ENCODE measurements at regions not wholly inside any gene's neighbourhood (a gene's known extent, or its start where the extent isn't known, plus 50 kb on each side); places are given as distances from the start of the nearest gene placed in this dataset.

DNA sequence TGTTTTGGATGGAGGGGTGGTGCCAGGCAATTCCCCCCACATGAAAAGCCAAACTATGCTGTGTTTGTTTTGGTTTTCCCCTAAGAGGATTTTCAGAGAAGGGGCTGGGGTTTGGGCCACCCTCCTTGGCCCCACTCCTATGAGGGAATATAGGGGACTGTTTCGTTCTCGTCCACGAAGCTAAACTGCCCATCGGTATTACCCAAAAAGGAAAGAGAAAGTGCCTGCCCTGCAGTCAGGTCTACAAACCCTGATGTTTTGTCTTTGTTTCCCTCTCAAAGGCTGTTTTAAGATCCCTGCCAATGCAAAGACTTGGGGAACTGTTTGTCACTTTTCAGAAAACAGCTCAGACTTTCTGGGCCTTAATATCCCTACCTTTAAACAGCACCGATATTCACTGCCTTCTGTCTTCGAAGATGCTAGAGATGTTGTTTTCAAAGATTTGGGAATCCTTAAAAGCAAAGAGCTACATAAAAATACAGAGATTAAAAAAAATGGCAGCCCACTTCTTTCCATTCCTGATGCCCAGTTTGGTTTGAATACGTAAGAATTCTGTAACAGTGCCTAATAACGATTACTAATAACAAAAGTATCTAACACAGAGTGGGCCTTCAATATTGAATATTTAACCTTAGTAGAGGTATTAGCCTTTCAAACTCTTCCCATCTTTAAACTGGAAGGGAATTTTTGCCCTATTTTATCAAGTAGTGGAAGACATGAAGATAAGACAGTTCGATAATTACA lies 518.4 kb downstream of the MED13L start:
- no peak for DNase-seq

GRCh38 chr12:115758183-115758582 lies 519.3 kb downstream of the MED13L start:
- no peak for DNase-seq

GRCh38 chr12:115756804-115757203 lies 520.7 kb downstream of the MED13L start:
- DNase-seq: no peak

DNA sequence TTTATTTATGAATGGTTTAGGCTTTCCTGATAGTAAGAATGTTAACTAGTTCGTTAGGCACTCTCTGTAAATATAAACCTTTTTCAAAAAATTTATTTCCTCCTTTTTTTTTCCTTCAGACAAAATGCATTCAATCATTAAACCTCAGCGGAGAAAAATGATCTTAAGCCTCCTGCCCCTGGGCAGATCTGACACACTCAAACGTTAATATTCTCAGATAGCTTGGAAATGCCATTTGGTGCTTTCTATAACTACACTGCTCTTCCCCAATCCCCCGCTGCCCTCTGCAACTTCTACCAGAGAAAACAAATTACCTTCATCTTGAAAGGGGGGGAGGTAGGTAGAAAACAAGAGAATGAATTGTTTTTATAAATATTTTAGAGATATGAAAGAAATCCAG lies 521.2 kb downstream of the MED13L start:
- no peak for DNase-seq

- no peak for DNase-seq
Measured at GRCh38 chr12:115755725-115756085, 521.8 kb downstream of the MED13L start.

DNA sequence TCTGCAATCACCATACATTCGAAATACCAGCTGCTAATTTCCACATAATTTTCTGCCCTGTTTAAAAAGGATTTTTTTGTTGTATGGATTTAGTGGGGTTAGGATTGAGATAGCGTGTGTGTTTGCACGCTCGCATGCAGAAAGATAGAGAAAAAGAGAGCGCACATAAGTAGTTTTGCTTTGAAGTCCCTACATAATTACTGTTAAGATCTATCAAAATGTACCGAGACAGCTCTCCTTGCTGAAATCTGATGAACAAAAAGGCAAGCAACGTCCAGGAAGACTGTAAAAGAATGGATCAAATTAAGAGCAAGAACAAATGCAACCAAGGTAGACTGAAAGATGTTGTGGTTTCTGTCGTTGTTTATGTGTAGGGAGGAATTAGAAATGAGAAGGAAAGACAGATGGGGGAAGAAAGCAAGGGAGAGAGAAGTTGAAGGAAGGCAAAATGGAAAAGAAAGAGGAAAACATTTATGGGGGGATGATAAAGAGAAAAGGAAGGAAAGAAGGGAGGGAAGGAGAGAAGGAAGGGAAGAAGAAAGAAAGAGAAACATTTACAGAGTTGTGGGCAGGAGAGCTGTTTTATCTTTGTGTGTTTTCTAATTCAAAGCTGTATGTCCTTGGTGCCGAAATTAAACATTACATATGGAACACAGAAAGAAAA lies 522.3 kb downstream of the MED13L start:
- DNase-seq: no peak

DNA sequence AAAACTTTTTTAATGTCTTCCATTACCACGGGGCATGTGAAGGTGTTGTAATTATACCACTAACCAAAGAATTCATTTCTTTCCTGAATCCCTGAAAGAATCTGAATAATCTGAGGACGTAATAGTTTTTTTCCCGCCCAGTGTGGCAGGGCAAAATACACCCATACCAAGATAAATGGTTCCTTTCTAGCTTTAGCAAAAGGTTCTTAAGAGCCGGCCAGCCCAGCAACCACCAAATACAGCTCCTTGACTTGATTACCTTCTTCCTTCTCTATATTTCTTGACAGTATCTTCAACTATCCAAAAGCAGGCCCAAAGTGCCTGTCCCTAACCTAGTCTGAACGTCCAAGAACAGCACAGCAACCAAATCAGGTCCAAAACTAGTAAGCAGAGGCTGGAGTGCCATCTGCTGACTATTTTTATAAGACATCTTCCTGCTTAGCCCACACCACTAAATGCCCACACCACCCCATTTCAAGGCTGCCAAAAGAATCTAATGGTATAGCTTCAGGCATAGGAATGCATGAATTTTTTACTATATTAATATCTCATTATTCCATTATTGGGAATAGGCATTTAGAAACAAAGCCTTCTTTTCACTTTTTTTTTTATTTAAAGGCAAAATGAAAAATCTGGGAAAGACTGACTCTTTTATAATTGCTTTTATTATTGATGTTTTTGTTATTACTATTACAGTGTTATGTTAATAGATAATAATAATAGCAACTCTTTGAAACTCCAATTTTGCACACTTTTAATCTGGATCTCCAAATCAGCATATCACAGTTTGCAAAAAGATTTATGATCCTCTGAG lies 524.4 kb downstream of the MED13L start:
- DNase-seq: peak; percentile 60 to 73

GRCh38 chr12:115752156-115752555 lies 525.3 kb downstream of the MED13L start:
- no peak for DNase-seq

- no peak for DNase-seq
Measured at GRCh38 chr12:115750340-115750739, 527.2 kb downstream of the MED13L start.

DNA sequence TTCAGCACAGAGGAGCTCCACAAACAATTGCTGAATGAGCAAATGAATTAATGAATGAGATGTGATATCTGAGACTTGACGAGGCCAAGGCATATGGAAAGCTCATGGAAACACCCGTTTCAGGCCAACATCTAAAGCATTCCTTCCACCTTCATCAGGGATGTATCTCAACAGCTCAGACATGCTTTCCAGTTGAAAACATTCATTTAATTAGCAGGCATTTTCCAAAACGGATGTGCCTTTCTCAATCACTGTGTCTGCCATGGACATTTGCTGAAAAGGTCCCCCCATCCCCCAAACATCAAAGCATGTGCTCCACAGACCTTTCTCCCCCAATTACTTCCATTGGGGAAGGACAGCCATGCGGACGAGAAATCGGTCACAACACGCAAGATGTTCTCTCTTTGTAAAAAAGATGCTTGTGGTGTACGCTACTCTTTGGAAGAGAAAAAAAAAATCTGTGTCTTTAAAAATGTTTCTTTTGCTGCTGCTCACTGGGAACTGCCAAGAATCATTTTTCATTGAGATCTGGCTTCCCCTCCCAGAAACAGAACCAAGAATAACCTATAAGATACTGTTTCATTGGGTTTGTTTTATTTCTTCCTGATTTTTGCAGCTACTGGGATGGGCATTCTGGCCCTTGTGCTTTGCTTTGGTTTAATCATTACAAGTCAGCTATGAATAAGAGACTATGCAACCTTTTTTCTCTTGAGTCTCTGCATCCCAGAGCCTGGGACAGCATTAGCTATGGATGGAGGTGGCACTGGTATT lies 528.2 kb downstream of the MED13L start:
- DNase-seq: no peak

- no peak for DNase-seq
Measured at GRCh38 chr12:115740586-115741155, 536.8 kb downstream of the MED13L start.

- DNase-seq: no peak
Measured at GRCh38 chr12:115737895-115738294, 539.6 kb downstream of the MED13L start.

DNA sequence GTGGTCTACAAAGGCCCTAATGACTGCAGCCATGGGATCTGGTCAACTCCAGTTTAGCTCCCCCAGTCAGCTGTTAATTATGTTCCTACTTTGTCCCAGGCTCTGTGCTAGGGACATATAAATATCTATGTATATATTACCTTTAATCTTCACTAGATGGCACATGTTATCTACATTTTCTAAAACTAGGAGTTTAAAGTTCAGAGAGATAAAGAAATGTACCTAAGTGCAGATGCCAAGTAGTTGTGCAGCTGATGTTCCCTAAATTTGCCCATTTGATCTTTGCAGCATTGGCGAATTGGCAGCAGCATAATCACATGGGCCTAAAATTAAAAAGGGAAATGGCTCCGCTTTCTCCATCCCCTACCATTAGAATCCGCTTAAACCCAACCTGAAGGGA lies 541.1 kb downstream of the MED13L start:
- DNase-seq: no peak

DNA sequence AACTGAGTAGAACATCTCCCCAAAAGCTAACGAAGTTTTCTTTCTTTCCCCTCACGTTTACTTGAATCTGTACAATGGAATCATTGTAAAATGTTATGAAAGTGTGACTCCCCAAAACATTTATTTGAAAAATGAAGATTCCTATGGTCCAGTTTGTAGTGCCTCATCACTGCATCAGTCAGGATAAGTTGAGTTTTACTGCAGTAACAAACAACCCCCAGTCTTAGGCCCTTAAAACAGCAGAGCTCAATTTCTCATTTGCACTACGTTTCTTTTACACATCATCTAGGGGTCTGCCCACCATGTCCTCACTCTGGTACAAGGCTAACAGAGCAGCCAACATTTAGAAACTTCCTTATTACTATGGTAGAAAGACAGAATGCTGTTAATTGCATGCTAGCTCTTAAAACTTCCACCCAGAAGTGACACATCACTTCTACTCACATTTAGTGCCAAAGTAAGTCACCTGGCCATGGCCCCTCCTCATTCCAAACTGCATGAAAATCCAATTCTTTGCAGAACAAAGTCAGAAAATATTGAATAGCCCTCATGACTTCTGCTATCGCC lies 546.4 kb downstream of the MED13L start:
- no peak for DNase-seq

- DNase-seq: no peak
Measured at GRCh38 chr12:115726691-115727090, 550.8 kb downstream of the MED13L start.

- DNase-seq: no peak
Measured at GRCh38 chr12:115722181-115722580, 555.3 kb downstream of the MED13L start.

DNA sequence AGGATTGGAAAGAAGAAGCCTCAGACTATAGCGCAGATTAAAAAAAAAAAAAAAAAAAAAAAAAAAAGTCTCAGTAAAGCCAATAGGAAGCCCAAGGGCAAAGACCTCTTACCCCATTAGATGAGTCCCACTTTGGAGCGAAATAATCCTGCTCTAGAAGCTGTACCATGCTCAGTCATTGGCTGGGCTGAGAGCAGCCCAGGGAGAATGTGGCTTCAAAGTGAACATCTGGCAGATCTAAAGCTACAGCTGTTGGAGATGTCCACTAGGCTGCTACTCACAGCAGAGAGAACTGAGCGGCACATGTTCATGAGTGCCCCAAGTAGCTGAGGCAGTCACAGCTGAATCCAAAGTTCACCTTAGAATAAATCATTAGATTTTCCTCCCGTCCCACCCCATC lies 560.9 kb downstream of the MED13L start:
- DNase-seq: no peak

DNA sequence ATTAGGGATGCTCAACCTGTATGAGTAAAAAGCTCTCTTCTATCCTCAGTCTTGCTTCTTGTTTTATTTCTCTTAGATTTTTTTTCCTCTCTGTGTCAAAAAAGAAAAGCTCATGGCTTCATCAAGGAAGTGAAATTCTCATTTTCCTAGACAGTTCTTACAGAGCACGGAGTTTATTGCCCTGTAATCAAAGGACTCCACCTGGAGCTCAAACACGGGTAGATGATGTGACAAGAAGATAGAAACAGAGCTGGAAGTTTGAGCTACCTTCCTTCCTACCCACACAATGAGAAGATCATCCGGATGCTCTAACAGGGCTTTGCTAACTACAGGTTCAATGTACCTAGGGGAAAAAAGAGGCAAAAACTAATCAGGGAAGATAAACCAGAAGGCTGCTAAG lies 564.8 kb downstream of the MED13L start:
- DNase-seq: no peak

DNA sequence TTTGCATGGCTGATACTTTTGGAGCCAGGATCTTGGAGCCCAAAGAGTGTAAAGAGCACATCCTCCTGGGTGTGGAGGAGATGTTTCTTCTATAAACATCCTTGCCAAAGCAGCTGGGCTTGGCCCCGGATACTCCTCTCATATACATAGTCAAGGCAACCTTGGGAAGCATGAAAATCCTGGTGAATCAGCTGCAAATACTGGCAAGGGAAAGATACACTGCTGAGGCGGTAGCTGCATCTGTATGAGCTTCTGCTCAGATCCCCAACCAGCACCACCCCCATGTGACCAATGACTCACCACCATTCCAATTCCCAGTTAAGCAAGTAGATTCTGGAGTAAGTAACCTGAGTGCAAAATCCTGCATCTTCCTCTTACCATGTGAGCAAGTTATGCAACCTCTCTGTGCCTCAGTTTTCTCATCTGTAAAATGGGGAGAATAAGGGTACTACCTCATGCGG lies 567.4 kb downstream of the MED13L start:
- DNase-seq: peak in 1 of 2 donors; percentile 28

DNA sequence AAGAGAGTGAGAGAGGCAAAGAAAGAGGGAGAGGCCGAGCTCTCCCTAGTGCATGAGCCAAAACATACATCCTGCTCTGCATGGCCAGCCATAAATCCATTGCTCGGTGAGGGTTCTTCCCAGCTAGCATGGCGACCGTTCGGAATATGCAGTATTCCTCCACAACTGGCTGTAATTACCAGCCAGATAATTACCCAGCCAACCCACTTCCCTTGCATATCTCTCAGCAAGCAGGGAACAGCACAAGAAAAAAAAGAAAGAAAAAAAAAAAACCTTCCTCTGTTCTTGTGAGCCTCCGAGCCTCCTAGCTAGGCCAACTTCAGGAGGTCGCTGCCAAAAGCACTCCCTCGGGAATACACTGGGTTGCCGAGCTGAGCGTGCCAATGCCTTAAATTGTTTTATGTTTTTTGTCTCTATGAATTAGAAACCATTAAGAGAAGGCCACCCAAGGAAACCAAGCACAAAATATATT lies 567.9 kb downstream of the MED13L start:
- DNase-seq: peak in 1 of 2 donors; percentile 16

- DNase-seq: peak in 1 of 2 donors; percentile 43
Measured at GRCh38 chr12:115708801-115709200, 568.7 kb downstream of the MED13L start.

All from right lung (tissue), 2 donors.